Keratinocyte (primary cell): ENCODE measurements at regions not wholly inside any gene's neighbourhood (a gene's known extent, or its start where the extent isn't known, plus 50 kb on each side); places are given as distances from the start of the nearest gene placed in this dataset.

Experiments
- DNase-seq: peaks from one replicate; pipeline ENCODE4 v3.0.0-alpha.2; 2011; ENCODE audit warnings: low read depth, missing footprints, low spot score
- FAIRE-seq: peaks from 2 replicates; lab custom pipeline; 2011; peaks lifted over from hg19 to GRCh38; lab: Jason Lieb, UNC
- H2AFZ ChIP-seq: 2 replicates; pipeline ENCODE4 v1.6.0; 2012; ENCODE audit warnings: low read length, control low read depth, inconsistent platforms; ENCODE audit not compliant: control insufficient read depth
- H3K27ac ChIP-seq: 2 replicates; pipeline ENCODE4 v1.5.1; 2011; ENCODE audit warnings: low read length; ENCODE audit not compliant: control insufficient read depth, insufficient read depth
- H3K27me3 ChIP-seq: 3 replicates; pipeline ENCODE4 v1.6.0; 2011; ENCODE audit warnings: low read length; ENCODE audit not compliant: control insufficient read depth, insufficient read depth; ENCODE audit errors: extremely low read depth
- H3K36me3 ChIP-seq, 2 experiments: 2 replicates in 1 of 2; 3 replicates in 1 of 2; pipeline ENCODE4 v1.5.1; 2011; ENCODE audit warnings: low read length in 2 of 2, mild to moderate bottlenecking in 1 of 2; ENCODE audit not compliant: control insufficient read depth in 2 of 2, insufficient read depth in 2 of 2; ENCODE audit errors: extremely low read depth in 1 of 2
- H3K4me1 ChIP-seq: 3 replicates; pipeline ENCODE4 v1.5.1; 2011; ENCODE audit warnings: low read length; ENCODE audit not compliant: control insufficient read depth, insufficient read depth; ENCODE audit errors: extremely low read depth
- H3K4me2 ChIP-seq: 3 replicates; pipeline ENCODE4 v1.6.0; 2011; ENCODE audit warnings: low read depth, low read length; ENCODE audit not compliant: control insufficient read depth, insufficient read depth; ENCODE audit errors: extremely low read depth
- H3K4me3 ChIP-seq, 3 experiments: fragments of 200-600 bp in 1 of 3; sonication (generic) in 1 of 3; 2 replicates in 2 of 3; 3 replicates in 1 of 3; pipeline ENCODE4 v1.5.1; 2011 to 2016; ENCODE audit warnings: low read length in 3 of 3, mild to moderate bottlenecking in 3 of 3, control low read depth in 2 of 3, inconsistent platforms in 1 of 3, low read depth in 1 of 3, mixed read lengths in 1 of 3, mixed run types in 1 of 3, moderate library complexity in 1 of 3; ENCODE audit not compliant: control insufficient read depth in 2 of 3, insufficient read depth in 2 of 3; ENCODE audit errors: extremely low read depth in 1 of 3
- H3K79me2 ChIP-seq: 2 replicates; pipeline ENCODE4 v1.6.0; 2012; ENCODE audit warnings: low read length; ENCODE audit not compliant: control insufficient read depth, insufficient read depth
- H3K9ac ChIP-seq: 3 replicates; pipeline ENCODE4 v1.6.0; 2011; ENCODE audit warnings: low read length; ENCODE audit not compliant: control insufficient read depth, insufficient read depth; ENCODE audit errors: extremely low read depth
- H3K9me1 ChIP-seq: 3 replicates; pipeline ENCODE4 v1.6.0; 2011; ENCODE audit warnings: low read length; ENCODE audit not compliant: control insufficient read depth, insufficient read depth; ENCODE audit errors: extremely low read depth
- H3K9me3 ChIP-seq: 2 replicates; pipeline ENCODE4 v1.5.1; 2012; ENCODE audit warnings: low read depth, low read length; ENCODE audit not compliant: control insufficient read depth
- H4K20me1 ChIP-seq: 3 replicates; pipeline ENCODE4 v1.6.0; 2011; ENCODE audit warnings: low read length; ENCODE audit not compliant: control insufficient read depth, insufficient read depth; ENCODE audit errors: extremely low read depth
- EZH2 ChIP-seq: IDR thresholded peaks from one replicate; pipeline ENCODE4 v1.6.1; 2012; ENCODE audit warnings: inconsistent platforms, mild to moderate bottlenecking, low read length, moderate library complexity
- dilution Hi-C: fragments of 300-500 bp; cut with MboI; formaldehyde crosslinking; loops from one replicate; pipeline ENCODE4 v1.7.0; 2020; ENCODE audit warnings: low sequenced_read_pairs; ENCODE audit not compliant: extremely low pct_ligation_motif_present
- TF ChIP-seq, protein P1 (sequence below), 3 experiments: IDR thresholded peaks in 1 of 3; conservative IDR thresholded peaks in 1 of 3; optimal IDR thresholded peaks in 1 of 3; 2 replicates in 2 of 3; 3 replicates in 1 of 3; pipeline versions ENCODE3 to v1.5.1; 2011; ENCODE audit warnings: low read length in 3 of 3, mild to moderate bottlenecking in 3 of 3, moderate library complexity in 2 of 3, control low read depth in 1 of 3, inconsistent platforms in 1 of 3; ENCODE audit not compliant: insufficient read depth in 2 of 3; ENCODE audit errors: extremely low read depth in 1 of 3

GRCh38 chr1:200275816-200276453 lies 133.9 kb downstream of the ZNF281 start:
- no peak overlapping the region for H3K27ac ChIP-seq
- H3K36me3 ChIP-seq, result no peaks in the 10 kb centered on the region
- no peak overlapping the region for H3K4me3 ChIP-seq
- no peaks in the 10 kb centered on the region for H3K9me3 ChIP-seq
- TF ChIP-seq EZH2, result no peak
- TF ChIP-seq, protein P1, sequence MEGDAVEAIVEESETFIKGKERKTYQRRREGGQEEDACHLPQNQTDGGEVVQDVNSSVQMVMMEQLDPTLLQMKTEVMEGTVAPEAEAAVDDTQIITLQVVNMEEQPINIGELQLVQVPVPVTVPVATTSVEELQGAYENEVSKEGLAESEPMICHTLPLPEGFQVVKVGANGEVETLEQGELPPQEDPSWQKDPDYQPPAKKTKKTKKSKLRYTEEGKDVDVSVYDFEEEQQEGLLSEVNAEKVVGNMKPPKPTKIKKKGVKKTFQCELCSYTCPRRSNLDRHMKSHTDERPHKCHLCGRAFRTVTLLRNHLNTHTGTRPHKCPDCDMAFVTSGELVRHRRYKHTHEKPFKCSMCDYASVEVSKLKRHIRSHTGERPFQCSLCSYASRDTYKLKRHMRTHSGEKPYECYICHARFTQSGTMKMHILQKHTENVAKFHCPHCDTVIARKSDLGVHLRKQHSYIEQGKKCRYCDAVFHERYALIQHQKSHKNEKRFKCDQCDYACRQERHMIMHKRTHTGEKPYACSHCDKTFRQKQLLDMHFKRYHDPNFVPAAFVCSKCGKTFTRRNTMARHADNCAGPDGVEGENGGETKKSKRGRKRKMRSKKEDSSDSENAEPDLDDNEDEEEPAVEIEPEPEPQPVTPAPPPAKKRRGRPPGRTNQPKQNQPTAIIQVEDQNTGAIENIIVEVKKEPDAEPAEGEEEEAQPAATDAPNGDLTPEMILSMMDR (optimal IDR thresholded peaks at IDR 0.05 in 1 of 3, IDR thresholded peaks at IDR 0.05 in 1 of 3, conservative IDR thresholded peaks at IDR 0.05 in 1 of 3; ENCODE audit: extremely low read depth in 1 of 3, insufficient read depth in 2 of 3, low read length in 3 of 3), result no peak
- no peak overlapping the region for H3K9ac ChIP-seq
- no peaks in the 10 kb centered on the region for H3K27me3 ChIP-seq
- no peaks in the 10 kb centered on the region for H4K20me1 ChIP-seq
- H3K9me1 ChIP-seq, result no peaks in the 10 kb centered on the region
- DNase-seq (no peak), FAIRE-seq (no peak)
- H3K4me1 ChIP-seq, result no peaks in the 10 kb centered on the region
- dilution Hi-C loops, result no loop called here
- H3K79me2 ChIP-seq, result no peaks in the 10 kb centered on the region
- no peak overlapping the region for H2AFZ ChIP-seq
- no peak overlapping the region for H3K4me2 ChIP-seq

DNA sequence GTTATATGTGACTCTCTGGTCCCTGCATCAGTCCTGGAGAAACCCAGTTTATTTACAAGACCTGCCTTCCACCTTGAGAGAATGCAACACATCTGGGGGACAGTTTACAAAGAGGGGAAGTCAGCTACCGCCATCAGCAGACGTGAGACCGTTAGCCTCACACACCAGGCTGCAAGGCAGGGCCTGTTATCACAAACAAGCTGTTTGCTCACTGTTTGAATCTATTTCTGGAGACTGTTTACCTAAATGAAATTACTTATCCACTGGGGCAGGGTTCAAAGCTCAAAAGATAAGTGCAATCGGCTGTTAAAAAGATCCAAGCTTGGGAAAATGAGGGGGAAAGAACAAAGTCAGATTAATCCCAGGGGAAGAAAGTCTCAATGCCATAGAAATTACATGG lies 134.4 kb downstream of the ZNF281 start:
- Histone ChIP-seq H3K27ac (no peak overlapping the region), H2AFZ (no peak overlapping the region), H3K79me2 (no peaks in the 10 kb centered on the region), H3K9me1 (no peaks in the 10 kb centered on the region), H3K9ac (no peak overlapping the region), H3K4me2 (no peak overlapping the region), H3K4me3 (no peak overlapping the region), H3K27me3 (no peaks in the 10 kb centered on the region), H3K9me3 (no peaks in the 10 kb centered on the region), H3K36me3 (no peaks in the 10 kb centered on the region), H4K20me1 (no peaks in the 10 kb centered on the region), H3K4me1 (no peaks in the 10 kb centered on the region)
- DNase-seq (no peak), FAIRE-seq (no peak)
- no peak for TF ChIP-seq EZH2
- TF ChIP-seq, protein P1 (optimal IDR thresholded peaks at IDR 0.05 in 1 of 3, IDR thresholded peaks at IDR 0.05 in 1 of 3, conservative IDR thresholded peaks at IDR 0.05 in 1 of 3; ENCODE audit: extremely low read depth in 1 of 3, insufficient read depth in 2 of 3, low read length in 3 of 3), result no peak
- dilution Hi-C loops, result no loop called here
